LHCN-M2 (cell line): ENCODE measurements at regions not wholly inside any gene's neighbourhood (a gene's known extent, or its start where the extent isn't known, plus 50 kb on each side); places are given as distances from the start of the nearest gene placed in this dataset.
"Not testable (repeated sequence)": the region's sequence is repeated elsewhere in the genome, so short reads cannot be mapped to it uniquely, and the experiment has no call there.

ENCODE experiments used
- DNase-seq: peaks from one replicate; pipeline ENCODE4 v3.0.0-alpha.2; 2012; ENCODE audit warnings: low read depth

GRCh38 chr6:14899441-14899840 lies 346.4 kb upstream of the JARID2 start:
- DNase-seq = not testable (repeated sequence)

GRCh38 chr6:14900919-14901318 lies 344.9 kb upstream of the JARID2 start:
- no peak for DNase-seq

DNA sequence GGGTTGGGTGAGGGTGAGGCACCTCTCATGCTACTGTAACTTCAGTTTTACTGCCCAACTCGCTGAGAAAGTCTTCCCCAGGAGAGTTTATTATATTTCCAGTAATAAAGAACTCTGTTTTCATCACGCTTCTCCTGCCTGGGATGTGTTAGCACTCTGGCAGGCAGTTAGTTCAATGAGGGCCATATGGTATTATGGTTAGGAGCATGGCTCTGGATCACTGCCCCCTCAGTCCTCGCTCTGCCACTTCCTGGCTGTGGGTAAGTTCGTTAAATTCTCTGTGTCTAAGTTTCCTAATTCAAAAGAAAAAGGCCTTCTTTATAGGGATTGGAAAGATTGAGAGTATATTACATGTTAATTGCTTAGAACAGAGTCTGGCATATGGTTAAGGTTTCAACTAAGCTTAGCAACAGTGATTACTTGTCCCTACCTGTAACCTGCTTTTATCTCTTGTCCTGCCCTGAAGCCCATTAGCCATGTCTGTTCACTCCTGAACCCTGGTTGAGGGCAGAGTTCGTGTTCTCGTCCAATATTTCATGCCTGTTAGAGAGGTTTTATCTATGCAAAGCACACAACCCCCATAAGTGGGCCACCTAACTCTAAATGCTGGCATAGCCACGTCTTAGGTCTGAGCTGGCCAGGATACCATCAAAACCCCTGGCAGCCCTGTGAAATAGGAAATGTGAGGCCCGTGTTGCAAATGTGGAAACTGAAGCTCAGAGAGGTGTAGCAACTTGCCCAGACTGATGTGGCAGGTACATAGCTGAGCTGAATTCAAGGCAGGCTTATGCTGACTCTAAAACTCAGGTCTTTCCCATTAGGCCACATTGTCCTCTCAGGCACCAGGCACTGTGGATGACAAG lies 342.5 kb upstream of the JARID2 start:
- DNase-seq = no peak

- DNase-seq = no peak
Measured at GRCh38 chr6:14905201-14905600, 340.7 kb upstream of the JARID2 start.

GRCh38 chr6:14906621-14907020 lies 339.2 kb upstream of the JARID2 start:
- no peak for DNase-seq

GRCh38 chr6:14910692-14911547 lies 334.9 kb upstream of the JARID2 start:
- DNase-seq = peak; percentile 79

DNA sequence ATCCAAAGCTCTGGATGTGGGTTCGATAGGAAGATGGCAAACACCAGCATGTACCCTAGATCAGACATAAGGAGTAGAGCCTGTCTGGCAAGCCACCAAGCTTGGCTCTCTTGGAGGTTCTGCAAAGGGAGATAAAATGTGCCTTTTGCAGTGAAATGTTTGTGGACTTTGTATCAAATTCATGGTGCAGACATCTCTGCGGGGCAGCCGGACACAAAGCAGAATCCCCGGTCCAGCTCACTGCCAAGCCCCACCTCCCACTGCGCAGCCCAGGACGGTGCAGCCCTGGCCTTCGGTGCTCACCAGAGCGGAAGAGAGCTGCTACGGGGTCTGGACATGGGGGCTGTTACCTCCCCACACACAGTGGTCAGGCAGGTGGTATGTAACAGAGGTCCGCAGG lies 333.6 kb upstream of the JARID2 start:
- no peak for DNase-seq

- DNase-seq = no peak
Measured at GRCh38 chr6:14912706-14913105, 333.2 kb upstream of the JARID2 start.

- no peak for DNase-seq
Measured at GRCh38 chr6:14913931-14914330, 331.9 kb upstream of the JARID2 start.

GRCh38 chr6:14915888-14916832 lies 329.7 kb upstream of the JARID2 start:
- no peak for DNase-seq

GRCh38 chr6:14917109-14917910 lies 328.6 kb upstream of the JARID2 start:
- DNase-seq = peak; percentile 47

DNA sequence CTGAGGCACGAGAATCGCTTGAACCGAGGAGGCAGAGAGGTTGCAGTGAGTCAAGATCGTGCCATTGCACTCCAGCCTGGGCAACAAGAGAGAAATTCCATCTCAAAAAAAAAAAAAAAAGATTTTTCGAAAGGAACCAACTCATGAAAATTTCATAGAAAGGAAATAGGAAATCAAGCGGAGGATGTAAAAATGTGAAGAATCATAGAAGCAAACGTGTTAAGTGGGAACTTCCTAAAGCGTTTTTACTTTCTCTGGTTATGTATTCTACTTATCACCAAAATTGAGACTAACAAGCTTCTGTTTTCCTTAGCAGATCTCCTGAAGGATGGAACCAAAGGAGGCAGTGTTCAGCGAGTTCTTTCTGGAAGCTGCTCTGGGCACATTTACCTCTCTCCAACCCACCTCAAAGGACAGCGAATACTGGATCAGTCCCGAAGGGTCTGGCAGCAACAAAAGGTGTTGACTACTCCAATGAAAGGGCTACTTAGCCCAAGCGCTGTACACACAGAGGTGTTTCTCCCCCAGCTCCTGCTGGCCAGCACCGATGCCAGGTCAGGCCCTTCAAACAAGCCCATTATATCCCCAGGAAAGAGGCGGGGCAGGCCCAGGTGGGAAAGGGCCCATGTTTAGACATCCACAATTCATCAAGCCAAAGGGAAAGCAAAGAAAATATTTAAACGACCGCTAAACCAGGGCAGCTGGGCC lies 327.5 kb upstream of the JARID2 start:
- DNase-seq = no peak

DNA sequence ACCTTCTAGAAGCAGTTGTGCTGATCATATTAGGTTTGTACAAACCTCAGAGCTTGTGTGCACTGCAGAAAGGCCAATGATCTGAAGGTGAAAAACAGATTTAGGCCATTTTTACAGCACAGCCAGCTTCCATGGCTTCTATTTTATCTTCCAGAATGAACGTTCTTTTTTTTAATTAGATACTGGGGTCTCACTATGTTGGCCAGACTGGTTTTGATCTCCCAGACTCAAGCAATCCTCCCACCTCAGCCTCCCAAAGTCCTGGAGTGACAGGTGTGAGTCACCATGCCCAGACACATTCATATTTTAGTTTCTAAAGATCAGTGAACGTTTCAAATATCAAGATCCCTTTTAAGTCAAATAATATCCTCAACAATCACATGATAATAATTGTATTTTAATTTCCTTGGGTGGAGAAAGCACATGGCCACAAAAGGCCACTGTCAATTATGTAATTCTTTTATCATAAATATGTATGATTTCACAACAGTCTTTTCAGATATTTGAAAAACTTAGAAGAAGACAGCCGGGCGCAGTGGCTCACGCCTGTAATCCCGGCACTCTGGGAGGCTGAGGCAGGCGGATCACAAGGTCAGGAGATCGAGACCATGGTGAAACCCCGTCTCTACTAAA lies 326.7 kb upstream of the JARID2 start:
- no peak for DNase-seq

GRCh38 chr6:14920276-14920675 lies 325.6 kb upstream of the JARID2 start:
- DNase-seq = no peak

DNA sequence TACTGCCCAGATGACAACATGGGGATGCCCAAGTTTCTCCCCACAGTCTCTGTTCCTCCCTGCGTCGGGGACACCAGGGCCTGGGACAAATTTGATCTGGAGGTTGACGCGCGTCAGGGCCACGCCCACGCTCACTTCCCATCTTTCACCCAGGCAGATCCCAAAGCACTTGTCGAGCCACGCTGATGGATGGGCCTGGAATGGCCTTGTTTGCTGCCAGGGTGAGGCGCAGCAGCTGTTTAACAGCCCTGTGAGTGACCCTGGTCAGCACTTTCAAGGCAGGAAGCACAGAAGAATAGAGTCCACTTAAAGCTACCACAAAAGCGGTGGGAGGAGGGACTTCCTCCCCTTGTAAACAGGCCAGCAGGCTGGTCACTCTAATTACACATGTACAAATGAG lies 324.7 kb upstream of the JARID2 start:
- DNase-seq = peak; percentile 10

DNA sequence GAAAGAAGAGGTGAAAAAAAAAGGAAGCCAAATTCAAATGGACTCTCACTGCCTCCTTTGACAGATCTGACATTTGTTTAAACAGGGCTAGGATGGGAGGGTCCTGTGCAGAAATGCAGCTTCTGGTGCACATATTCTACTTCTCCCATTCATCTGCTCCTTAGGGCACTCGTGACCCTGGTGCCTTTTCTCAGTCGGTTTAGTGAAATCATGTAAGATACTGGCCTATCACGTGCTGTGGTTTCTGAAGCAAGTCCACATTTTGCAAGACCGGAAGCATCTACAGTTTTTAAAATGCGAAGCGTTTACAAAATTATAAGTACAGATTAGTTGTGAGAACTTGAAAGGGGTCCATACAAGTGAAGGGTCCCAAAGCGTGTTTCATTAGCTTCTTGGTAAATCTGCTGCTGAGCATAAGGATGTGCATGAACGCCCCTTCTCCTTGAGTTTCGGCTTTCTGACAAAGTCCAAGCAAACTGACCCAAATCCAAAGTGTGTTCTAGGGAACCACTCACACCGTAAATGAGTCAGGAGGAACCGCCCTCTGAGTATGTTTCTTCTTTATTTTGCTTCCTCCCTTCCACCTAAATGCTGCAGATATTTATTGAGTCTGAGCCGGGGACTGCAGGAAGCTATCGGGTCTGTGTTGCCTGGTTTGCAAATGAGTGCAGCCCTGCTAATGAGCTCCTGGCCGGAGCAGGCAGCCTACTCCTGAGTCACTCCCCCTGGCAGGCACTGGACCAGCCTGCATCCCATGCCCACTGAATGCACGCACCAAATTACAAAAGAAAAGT lies 323.8 kb upstream of the JARID2 start:
- DNase-seq = no peak

- no peak for DNase-seq
Measured at GRCh38 chr6:14922706-14923460, 323.0 kb upstream of the JARID2 start.
